ENCODE measurements at regions not wholly inside any gene's neighbourhood (a gene's known extent, or its start where the extent isn't known, plus 50 kb on each side); places are given as distances from the start of the nearest gene placed in this dataset.
"Not testable (repeated sequence)": the region's sequence is repeated elsewhere in the genome, so short reads cannot be mapped to it uniquely, and the experiment has no call there.

- TF ChIP-seq CTCF (conservative IDR thresholded peaks at IDR 0.05 in 1 of 2, IDR thresholded peaks at IDR 0.05 in 1 of 2; ENCODE audit: extremely low read depth in 1 of 2, insufficient read depth in 1 of 2, low read depth in 1 of 2, low read length in 2 of 2); EZH2 (IDR thresholded peaks at IDR 0.05; ENCODE audit: borderline replicate concordance, low read length): not testable (repeated sequence)
These were observed 76.3 kb upstream of the ZNF184 start for GRCh38 chr6:27549241-27549598.
